T47D (cell line): ENCODE measurements at regions not wholly inside any gene's neighbourhood (a gene's known extent, or its start where the extent isn't known, plus 50 kb on each side); places are given as distances from the start of the nearest gene placed in this dataset.

Experiments
- DNase-seq, 2 experiments: peaks; one replicate each; pipeline versions ENCODE4 v3.0.0 to v3.0.0-alpha.2; 2011 to 2012; ENCODE audit warnings: low read depth in 1 of 2, low spot score in 1 of 2
- JUND ChIP-seq: IDR thresholded peaks from 2 replicates; pipeline ENCODE4 v1.6.1; 2012; ENCODE audit warnings: low read depth
- in situ Hi-C: cut with HindIII; loops from 2 replicates; pipeline ENCODE4 v1.10.0; 2016; ENCODE audit warnings: low sequenced_read_pairs, low pct_unique_long_range_greater_than_20kb

DNA sequence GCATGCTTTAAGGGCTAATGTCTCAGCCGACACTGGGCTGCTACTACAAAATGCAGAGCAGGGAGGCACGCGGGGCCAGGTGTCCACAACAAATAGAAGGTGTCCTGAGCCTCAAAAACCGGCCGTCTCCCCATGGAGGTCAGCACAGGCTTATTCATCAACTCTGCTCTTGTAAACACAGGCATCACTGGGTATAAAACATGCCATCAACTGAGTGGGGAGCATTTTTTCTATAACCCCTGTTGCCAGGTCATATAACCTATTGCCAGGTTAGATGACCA lies 271.6 kb downstream of the AUH start:
- in situ Hi-C loops, result no loop called here
- TF ChIP-seq JUND, result no peak
- no peak for DNase-seq

DNA sequence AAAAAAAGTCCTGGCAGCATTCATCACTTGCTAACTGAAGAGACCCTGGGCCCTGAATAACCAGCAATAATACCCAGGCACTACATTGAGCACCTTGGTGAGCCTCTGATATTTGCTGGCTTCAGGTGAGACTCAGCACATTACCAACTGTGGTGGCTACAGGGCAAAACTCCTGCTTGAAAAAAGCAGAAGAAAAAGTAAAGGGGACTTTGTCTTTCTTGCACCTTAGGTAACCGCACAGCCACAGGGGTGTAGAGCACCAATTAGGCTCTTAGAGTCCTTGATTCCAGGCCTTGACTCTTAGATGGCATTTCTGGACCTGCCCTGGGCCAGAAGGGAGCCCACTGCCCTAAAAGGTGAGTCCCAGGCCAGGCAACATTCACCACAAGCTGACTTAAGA lies 269.5 kb downstream of the AUH start:
- no peak for TF ChIP-seq JUND
- in situ Hi-C loops, result no loop called here
- no peak for DNase-seq

DNA sequence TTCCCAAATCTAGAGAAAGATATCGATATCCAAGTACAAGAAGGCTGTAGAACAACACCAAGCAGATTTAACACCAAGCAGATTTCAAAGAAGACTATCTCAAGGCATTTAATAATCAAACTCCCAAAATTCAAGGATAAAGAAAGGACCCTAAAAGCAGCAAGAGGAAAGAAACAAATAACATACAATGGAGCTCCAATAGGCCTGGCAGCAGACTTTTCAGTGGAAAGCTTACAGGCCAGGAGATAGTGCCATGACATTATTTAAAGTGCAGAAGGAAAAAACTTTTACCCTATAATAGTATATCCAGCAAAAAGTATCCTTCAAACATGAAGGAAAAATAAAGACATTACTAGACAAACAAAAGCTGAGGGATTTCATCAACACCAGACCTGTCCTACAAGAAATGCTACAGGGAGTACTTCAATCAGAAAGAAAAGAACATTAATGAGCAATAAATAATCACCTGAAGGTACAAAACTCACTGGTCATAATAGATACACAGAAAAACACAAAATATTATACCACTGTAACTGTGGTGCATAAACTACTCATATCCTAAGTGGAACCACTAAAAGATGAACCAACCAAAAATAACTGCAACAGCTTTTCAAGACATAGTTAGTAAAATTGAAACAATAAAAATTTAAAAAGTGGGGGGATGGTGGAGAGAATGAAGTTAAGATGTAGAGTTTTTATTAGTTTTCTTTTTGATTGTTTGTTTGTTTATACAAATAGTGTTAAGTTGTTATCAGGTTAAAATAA lies 267.2 kb downstream of the AUH start:
- in situ Hi-C loops, result no loop called here
- no peak for TF ChIP-seq JUND

DNA sequence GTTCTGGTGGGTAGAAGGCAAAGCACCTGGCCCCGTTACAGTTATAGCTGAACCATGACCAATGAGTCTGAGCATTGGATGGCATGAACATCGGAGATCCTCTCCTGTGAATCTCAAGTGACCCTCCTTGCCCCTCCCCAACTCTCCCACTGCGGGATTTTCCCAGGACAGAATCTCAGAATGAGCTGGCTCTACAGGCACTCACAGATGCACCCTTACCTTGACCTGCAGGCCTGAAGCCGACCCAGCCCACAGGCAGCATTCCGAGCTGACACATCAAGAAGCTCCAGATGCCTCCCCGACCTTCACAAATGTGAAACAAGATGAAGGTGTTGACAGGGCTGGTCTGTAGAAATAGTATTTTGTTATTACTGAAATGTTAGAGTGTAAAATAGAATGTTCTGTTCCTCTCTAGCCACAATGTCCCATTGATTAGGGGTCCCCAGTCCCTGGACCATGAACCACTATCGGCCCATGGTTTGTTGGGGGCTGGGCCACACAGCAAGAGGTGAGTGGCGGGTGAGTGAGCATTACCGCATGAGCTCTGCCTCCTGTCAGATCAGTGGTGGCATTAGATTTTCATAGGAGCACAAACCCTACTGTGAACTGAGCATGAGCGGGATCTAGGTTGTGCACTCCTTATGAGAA lies 263.4 kb downstream of the AUH start:
- no peak for TF ChIP-seq JUND
- DNase-seq, result no peak
- in situ Hi-C loops, result no loop called here

More for the DNA sequence above, 267.2 kb downstream of the AUH start:
- no peak for DNase-seq

DNA sequence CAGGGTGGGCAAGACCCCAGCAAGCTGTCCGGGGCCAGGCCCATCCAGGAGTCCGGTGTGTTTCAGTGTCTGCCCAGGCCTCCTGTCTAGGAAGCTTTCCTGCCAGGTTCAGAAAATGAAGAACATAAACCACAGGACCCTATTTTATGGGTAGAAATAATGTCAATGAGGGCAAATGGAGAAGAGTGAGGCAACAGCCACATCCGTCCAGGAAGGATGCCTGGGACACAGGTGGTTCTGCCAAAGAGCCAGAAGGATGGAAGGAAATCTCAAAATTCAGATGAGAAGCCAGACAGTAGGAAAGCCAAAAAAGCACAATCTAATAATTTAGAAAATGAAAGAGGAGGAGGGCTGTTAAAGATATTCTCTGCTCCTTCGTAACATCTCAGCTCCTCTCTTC lies 262.3 kb downstream of the AUH start:
- no peak for TF ChIP-seq JUND
- in situ Hi-C loops, result no loop called here
- no peak for DNase-seq

DNA sequence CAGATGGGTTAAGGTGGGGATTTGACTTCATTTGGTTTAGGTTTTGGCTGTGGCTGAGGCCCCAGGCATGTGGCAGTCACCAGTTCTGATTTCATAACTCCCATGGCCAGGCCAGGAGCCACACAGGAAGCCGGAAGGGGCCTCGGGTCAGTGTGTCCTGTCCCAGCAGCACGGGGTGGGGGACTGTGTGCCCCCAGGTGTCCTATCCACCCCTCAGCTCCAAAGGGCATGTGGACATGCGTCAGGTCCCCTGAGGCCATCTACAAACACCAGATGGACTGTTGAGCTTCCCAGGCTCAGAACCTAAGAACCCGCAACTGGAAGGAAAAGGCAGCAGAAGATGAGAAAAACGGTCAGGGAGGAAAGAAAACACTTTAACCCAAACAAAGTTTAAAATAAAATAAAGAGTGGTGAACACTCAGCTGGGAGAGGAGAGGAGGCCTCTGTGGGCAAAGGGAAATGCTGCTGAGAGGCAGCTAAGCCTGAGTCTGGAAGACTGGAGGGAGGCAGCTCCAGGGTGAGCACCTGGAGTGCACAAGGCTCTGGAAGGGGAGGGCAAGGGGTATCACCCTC lies 260.8 kb downstream of the AUH start:
- in situ Hi-C loops, result no loop called here
- no peak for DNase-seq
- TF ChIP-seq JUND, result no peak

DNA sequence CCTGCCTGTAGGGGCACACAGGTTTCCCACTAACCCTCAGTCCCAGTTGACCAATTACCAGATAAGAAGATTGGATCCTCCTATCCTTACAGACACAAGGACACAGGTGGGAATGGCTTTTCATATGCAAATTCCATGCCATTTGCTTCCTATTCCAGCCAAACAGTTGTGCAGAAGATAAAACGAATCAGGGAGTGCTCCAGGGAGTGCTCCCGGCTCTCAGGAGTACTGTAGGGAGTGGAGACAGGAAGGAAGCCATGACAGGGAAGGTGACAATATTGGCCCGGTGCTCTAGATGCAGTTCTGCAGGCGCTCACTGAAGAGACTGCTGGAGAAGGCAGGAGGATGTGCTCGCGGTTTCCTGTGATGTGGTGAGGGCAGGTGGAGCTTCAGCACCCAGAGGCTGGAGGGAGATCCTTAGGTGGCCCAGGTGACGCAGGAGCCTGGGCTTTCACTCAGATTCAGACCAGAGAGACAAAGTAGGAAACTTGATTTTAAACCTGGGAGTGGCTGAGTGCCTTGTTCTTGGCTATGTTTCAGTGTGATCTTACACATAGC lies 260.0 kb downstream of the AUH start:
- TF ChIP-seq JUND, result no peak
- no peak for DNase-seq
- in situ Hi-C loops, result no loop called here

DNA sequence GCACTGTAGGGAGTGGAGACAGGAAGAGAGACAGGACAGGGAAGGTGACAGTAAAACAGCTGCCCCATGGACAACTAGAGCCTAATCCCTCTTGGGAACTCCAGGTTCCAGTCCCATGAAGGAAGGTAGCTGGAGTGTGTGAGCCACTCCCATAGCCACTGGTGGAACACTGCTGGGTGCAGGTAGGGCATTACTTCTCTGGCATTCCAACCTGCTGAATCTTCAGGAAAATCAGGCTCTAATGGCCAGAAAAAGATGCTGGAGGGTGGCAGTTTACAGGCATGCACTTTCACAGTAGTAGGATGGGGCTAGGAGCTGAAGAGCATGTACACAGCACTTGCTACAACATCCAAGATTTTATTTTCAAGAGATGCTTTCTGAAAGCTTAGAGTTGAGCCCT lies 259.4 kb downstream of the AUH start:
- in situ Hi-C loops, result no loop called here
- TF ChIP-seq JUND, result no peak
- no peak for DNase-seq

DNA sequence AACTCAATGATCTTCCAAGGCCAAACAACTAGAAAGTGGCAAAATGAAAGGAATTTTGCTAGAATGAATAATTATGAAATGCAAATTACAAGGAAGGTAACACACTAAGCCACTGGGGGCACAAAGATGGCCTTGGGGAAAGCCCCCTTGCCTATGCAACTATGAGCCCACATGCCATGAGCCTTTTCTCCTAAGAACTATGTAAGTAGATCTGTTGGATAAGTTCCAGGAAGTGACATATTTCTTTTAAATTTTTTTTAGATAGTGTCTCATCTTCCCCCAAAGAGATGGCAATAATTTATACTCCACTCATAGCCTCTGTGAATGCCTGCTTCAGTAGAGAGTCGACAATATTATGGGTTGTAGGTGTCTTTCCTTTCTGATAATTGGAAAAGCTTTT lies 257.8 kb downstream of the AUH start:
- TF ChIP-seq JUND, result no peak
- DNase-seq, result no peak
- in situ Hi-C loops, result no loop called here

DNA sequence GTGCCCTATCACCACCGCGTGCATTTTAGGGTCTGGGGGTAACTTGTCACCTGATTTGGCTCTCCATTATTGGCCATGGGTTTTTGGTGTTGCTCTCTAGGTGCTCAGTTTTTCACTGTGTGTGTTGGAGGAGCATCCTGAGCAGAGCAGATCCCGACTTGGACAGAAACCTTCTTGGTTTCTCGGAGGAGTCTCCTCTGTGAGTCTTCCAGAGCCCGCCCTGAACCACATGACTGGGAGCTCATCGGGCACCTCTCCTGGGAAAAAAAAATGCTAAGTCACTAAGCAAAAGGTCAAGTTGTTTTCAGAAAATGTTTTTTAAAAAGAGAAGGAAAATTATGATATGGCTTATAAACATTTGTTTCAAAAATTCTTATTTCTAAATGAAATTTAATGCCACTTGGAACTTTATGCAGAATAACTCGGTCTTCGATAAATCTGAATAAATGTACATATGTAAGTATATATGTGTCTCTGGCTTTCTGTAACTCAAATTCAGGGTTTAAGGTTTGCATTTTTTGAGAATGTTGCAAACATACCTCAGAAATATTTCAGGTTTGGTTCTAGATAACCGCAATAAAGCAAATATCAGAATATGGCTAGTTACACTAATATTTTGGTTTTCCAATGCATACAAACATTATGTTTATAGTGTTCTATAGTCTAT lies 255.2 kb downstream of the AUH start:
- no peak for TF ChIP-seq JUND
- in situ Hi-C loops, result no loop called here

DNA sequence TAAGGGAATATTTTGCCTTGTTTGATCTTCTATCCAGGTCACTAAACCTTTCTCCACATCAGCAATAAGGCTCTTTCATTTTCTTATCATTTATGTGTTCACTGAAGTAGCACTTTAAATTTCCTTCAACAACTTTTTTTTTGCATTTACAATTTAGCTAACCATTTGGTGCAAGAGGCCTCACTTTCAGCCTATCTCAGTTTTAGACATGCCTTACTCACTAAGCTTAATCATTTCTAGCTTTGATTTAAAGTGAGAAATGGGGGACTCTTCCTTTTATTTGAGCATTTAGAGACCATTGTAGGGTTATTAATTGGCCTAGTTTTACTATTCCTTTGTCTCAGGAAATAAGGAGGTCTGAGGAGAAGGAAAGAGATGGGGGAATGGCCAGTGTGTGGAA lies 250.5 kb downstream of the AUH start:
- in situ Hi-C loops, result no loop called here
- no peak for TF ChIP-seq JUND
- no peak for DNase-seq

More for the DNA sequence above, 255.2 kb downstream of the AUH start:
- no peak for DNase-seq

DNA sequence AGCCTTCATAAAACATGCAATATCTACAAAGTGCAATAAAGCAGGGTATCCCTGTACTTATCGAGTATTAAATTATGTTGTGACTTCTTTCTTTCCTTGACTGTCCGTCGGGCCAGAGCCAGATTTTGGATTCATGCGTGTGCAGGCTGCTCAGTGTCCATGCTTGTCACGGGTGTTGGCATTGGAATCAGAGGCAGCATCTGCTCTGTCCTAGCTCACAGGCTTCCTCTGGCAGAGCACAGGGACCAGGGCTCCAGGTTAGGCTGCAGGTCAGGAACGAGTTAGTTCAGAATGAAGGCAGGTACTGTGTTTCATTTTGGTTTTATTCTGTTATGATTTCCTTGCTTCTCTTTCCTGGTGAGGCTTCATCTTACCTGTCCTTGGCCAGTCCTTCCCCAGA lies 249.8 kb downstream of the AUH start:
- TF ChIP-seq JUND, result no peak
- DNase-seq, result no peak
- in situ Hi-C loops, result no loop called here

DNA sequence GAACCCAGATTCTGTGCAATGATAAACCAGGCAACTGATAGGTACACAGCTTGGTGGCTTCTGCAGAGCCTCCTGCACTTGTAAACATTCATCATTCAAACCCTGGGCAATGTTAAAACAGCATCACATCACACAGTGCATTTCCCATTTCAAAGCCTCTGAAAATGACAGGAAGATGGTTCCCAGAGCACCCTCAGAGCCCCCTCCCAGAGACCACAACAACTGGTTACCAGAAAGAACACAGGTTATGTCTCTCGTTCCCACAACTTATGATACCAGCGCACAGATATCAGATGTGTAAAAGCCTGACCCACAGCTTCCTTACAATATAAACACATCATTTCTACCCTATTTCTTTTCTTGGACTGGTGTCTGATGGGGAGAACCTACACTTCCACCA lies 248.7 kb downstream of the AUH start:
- TF ChIP-seq JUND, result no peak
- in situ Hi-C loops, result no loop called here
- DNase-seq, result no peak
